ENCODE measurements at regions not wholly inside any gene's neighbourhood (a gene's known extent, or its start where the extent isn't known, plus 50 kb on each side); places are given as distances from the start of the nearest gene placed in this dataset.

DNA sequence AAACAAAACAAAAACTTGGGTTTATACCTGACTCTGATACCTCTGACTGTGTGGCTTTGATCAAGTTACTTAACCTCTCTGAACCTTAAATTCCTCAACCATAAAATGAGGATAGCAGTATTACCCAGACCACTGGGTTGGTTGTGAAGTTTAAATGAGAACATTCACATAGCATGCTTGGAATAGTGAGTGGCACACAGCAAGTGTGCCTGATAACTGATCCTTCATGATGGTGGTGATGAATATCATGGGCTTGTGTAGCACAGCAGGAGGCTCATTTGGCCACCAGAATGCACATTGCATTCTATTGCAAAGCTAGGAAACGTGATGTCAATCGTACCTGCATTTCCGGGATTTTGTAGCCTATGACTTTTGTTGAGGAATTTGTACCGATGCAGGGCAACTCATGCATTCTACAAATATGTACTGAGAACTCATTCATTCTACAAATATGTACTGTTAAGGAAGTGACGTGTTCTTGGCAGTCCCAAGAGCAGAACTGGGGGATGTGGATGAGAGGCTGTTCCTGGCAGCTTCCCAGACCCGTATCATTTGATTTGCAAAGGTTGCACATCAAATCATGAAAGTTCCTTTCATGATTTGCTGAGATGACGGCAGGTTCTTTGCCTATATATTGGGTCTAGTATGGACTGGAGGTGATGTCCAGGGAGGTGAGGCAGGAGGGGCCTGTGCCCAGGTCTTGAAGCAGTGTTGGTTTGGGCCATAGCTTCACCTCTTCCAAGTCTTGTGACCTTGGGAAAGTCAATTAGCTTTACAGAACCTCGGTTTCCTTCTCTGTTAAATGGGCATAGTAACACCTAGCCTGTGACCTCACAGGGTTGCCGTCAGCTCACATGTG, 94.6 kb upstream of the SMNDC1 start:
- DNase-seq = no peak

- no peak for DNase-seq
These were observed 95.5 kb upstream of the SMNDC1 start for GRCh38 chr10:110399965-110400933.

GRCh38 chr10:110401401-110402076, 96.2 kb upstream of the DUSP5 start:
- no peak for DNase-seq

DNA sequence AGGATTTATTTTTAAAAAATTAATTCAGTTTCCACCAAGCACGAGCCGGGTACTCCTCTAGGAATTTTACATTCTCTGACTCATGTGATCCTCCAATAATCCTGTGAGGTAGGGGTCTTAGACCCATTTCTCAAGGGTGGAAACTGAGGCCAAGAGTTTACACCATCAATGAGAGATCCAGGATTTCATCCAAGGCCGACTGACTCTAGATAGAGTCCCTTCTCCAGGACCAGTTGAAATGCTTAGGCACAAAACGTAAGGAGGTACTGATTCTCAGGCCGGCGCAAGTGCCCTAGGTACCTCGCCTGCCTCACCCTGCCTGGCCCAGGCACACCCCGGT, 95.7 kb upstream of the DUSP5 start:
- DNase-seq = no peak

- no peak for DNase-seq
These were observed 94.1 kb upstream of the DUSP5 start for GRCh38 chr10:110403593-110403992.

GRCh38 chr10:110404413-110404812, 93.3 kb upstream of the DUSP5 start:
- DNase-seq = no peak

GRCh38 chr10:110404825-110405224, 92.9 kb upstream of the DUSP5 start:
- no peak for DNase-seq

GRCh38 chr10:110405380-110405779, 92.3 kb upstream of the DUSP5 start:
- DNase-seq = no peak

DNA sequence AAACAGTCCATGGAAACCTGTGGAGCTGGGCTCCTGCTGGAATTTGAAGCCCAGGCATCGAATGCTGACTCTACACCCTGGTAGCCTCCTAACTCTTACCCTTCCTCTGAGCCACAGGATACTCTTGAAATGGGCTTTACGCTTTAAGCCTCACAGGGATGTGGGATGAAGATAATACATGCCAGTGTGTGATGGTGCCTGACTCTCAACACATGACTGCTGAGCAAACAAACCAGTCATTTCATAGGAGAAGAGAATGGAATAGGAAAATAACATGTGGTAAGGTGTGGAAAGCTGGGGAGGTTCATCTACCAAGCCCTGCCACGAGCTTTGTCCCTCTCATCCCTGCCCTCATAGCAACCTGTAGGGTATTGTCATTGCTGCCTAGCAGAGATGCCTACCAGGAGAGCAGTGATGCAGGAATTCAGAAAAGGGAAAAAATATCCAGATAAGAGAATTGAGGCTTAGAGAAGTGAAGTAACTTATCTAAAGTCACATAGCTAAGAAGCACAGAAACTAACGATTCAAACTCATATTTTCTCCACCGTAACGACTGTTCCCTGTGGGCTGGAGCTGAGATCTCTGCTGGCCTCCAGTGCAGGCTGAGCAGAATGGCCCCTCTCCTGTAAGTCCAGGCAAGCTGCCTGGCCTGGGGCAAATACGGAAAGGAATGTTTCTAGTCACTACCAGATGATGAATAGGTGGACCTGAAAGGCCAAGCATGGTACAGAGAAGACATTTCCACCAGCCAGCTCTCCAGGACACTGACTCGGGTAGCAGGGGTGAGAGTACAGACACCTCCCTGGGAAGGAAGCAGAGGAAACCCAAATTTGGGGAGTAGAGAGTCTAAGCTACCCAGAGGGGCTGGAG, 90.2 kb upstream of the DUSP5 start:
- DNase-seq = no peak

GRCh38 chr10:110408203-110408871, 89.4 kb upstream of the DUSP5 start:
- no peak for DNase-seq

GRCh38 chr10:110408943-110409342, 88.8 kb upstream of the DUSP5 start:
- no peak for DNase-seq

DNA sequence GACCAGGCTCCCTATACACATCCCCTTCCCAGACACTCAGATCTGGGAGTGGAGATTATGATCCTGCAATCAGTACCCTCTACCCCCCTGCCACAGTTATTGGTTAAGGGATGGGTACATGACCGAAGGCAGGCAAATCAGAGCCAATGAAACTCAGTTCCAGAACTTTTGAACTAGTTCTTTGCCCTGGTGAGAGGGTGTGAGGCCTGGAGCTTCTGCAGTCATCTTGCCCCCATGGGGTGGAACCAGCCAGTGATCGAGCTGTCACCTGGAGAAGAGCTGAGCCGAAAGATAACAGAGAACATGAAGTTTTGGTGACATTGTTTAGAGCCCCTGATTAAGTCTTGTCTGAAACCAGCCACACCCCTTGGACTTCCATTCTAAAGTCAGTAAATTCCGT, 88.2 kb upstream of the DUSP5 start:
- no peak for DNase-seq

GRCh38 chr10:110409926-110410325, 87.8 kb upstream of the DUSP5 start:
- DNase-seq = no peak

DNA sequence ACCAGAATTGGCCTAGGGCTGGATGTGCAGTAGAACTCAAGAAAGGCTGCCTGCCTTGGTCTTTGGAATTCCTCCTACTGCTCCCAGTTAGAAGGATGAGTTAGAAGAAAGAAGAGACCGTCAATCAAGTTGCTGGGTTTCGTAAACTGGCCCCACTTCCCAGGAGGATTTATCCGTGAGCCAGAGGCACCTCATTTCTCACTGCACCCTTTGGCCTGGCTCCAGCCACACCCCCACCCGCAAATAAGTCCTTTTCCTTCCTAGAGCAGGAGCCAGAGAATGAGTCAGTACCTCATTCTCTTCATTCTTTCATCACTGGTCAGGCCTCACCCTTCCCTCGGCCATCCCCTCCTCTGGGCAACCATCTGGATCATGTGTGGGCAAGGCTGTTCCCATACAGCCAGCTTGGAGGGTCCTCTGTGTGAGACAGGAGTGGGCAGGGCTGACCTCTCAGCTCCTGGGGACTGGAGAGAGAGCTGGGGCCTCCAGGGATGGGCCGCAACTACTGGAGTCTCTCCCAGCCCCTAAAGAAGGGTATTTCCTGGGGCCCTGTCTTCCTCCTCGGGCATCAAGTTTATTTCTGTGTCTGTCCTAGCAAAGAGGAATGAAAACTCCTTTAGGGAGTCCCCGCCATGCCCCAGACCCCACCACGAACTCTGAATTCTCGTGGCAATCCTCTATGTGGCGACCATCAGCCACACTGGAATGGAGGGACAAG, 87.2 kb upstream of the DUSP5 start:
- DNase-seq = no peak

- DNase-seq = no peak
These were observed 86.7 kb upstream of the DUSP5 start for GRCh38 chr10:110411047-110411410.

DNA sequence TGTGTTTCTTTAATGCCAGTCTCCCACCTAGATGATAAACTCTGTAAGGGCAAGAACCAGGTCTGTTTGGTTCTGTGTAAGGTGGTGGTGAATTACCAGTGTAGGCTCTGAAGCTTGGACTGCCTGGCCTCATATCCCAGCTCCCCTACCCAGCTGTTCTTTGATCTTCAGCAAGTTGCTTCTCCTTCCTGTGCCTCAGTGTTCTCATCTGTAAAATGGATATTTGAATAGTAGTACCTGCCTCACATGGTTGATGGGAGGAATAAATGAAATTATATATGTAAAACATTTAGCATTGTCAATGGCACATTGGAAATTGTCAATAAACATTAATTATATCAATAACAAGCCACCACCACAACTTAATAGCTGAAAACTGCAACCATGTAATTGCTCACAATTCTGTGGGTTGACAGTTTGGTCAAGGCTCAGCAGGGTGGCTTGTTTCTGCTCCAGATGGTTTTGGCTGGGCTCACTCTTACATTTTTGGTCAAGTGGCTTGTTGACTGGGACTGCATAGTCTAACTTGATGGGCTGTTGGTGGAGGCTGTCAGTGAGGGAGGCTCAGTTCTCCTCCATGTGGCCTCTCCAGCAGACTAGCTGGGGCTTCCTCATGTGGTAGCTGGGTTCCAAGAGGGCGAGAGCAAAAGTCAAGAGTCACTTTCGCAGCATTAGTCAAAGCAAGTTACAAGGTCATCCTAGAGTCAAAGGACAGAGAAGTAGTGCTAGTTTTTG, 84.5 kb upstream of the DUSP5 start:
- DNase-seq = no peak

DNA sequence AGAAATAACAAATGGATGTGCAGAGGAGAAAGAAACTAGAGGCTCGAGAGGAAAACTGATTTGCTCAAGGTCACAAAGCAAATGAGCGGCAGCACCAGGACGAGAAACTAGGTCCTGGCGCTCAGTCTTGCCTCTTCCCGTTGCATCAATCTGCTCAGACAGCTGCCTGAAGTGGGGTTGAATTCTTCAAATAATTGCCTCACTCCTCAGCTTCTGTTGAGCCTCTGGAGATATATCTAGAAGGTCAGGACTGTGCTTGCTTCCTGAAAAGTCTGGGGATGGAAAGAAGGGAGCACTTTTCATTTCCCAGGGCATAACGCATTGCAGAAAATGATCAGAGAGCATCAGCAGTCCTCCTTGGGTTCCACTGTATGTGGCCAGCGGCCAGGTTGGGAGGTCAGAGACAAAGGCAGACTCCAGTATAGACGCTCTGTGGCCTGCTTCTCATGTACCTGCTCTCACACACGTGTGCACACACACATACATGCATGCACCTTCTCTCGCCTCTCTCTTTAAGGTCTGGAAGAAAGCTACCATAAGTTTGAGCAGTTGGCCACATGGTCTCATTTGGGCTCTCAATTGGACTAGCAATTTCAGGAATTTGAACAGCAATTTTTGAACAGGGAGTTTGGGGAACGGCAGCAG, 83.7 kb upstream of the DUSP5 start:
- no peak for DNase-seq

- no peak for DNase-seq
These were observed 83.0 kb upstream of the DUSP5 start for GRCh38 chr10:110414548-110415309.

DNA sequence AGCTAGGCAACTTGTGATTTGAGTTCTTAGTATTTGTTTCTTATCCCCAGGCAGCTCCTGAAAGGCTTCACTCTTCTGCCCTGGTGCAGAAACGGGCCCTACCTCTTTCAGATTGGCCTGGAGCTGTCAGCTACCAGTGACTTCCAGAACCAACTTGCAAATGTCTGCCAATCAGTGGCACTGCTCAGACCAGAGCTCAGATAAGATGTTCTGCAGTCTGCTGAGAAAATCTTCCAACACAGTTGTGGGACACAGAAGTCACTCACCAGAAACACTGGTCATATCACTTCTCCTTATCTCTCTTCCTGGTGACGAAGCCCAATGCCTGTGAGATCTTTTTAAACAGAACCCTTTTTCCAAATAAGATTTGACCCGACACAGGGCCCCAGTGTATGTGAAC, 81.9 kb upstream of the DUSP5 start:
- DNase-seq = no peak
